Smooth muscle cell (in vitro differentiated cells): ENCODE measurements at regions not wholly inside any gene's neighbourhood (a gene's known extent, or its start where the extent isn't known, plus 50 kb on each side); places are given as distances from the start of the nearest gene placed in this dataset.
A peak's percentile ranks its signal among the peaks of the same experiment; 100 is the strongest.

Source experiments
- DNase-seq: peaks from one replicate; lab custom pipeline; 2025; ENCODE audit not compliant: unreplicated experiment; lab: John Stamatoyannopoulos, UW
- H2AFZ ChIP-seq: fragments of 200-600 bp; sonication (generic); 2 replicates; pipeline ENCODE4 v1.6.0; 2016; ENCODE audit warnings: antibody characterized with exemption, low read depth, mild to moderate bottlenecking
- H3F3A ChIP-seq: fragments of 200-600 bp; sonication (generic); 2 replicates; pipeline ENCODE4 v1.6.0; 2017; ENCODE audit warnings: antibody characterized with exemption, low read depth
- H3K27ac ChIP-seq: fragments of 200-600 bp; sonication (generic); 2 replicates; pipeline ENCODE4 v1.5.1; 2016; ENCODE audit warnings: low read depth, mild to moderate bottlenecking
- H3K27me3 ChIP-seq: fragments of 200-600 bp; sonication (generic); 2 replicates; pipeline ENCODE4 v1.6.1; 2016; ENCODE audit warnings: low read depth, mild to moderate bottlenecking
- H3K36me3 ChIP-seq: fragments of 200-600 bp; sonication (generic); 2 replicates; pipeline ENCODE4 v1.5.1; 2016; ENCODE audit warnings: low read depth
- H3K4me1 ChIP-seq: fragments of 200-600 bp; sonication (generic); 2 replicates; pipeline ENCODE4 v1.5.1; 2016; ENCODE audit warnings: low read depth
- H3K4me2 ChIP-seq: fragments of 200-600 bp; sonication (generic); 2 replicates; pipeline ENCODE4 v1.6.0; 2016; ENCODE audit warnings: mild to moderate bottlenecking
- H3K4me3 ChIP-seq: fragments of 200-600 bp; sonication (generic); 2 replicates; pipeline ENCODE4 v1.5.1; 2016; ENCODE audit warnings: mild to moderate bottlenecking
- H3K79me2 ChIP-seq: fragments of 200-600 bp; sonication (generic); 2 replicates; pipeline ENCODE4 v1.6.0; 2016; ENCODE audit warnings: low read depth, mild to moderate bottlenecking
- H3K9ac ChIP-seq: fragments of 200-600 bp; sonication (generic); 2 replicates; pipeline ENCODE4 v1.6.0; 2016; ENCODE audit warnings: low read depth
- H3K9me3 ChIP-seq: fragments of 200-600 bp; sonication (generic); replicated peaks from 2 replicates; pipeline ENCODE4 v1.5.1; 2016; ENCODE audit warnings: low read depth
- H4K20me1 ChIP-seq: fragments of 200-600 bp; sonication (generic); 2 replicates; pipeline ENCODE4 v1.6.0; 2016; ENCODE audit warnings: low read depth
- WGBS: methylation state at CpG from one replicate; pipeline ENCODE4 v1.1.7; 2016; ENCODE audit warnings: low lambda C conversion rate; 5-methylcytosine and 5-hydroxymethylcytosine counted together
- TF ChIP-seq, protein P1 (sequence below): fragments of 200-600 bp; sonication (generic); IDR thresholded peaks from 2 replicates; pipeline ENCODE4 v1.5.1; 2017; ENCODE audit warnings: borderline replicate concordance, mild to moderate bottlenecking, antibody characterized with exemption; ENCODE audit not compliant: insufficient read depth, poor library complexity, severe bottlenecking

DNA sequence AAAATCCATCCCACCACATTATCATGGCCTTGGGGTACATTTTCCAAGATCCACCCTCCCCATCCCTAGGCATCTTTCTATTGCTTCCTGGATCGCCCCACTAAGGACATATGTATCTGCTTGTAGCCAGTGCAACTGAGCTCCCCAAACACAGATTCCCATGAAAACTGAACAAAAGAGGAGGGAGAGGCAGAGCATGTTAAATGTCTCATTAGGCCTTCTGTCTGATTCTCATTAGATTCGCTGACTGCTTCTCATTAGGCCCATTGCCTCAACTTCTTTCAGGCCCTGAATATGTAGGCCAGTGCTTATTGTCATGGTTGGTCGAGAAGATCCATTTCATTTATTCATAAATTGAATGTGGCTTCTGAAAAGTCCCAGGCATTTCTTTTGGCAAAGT is 698.9 kb downstream of the INHBA start:
- Histone ChIP-seq H2AFZ (no peak overlapping the region), H3K79me2 (no peaks in the 10 kb centered on the region), H3K27ac (no peak overlapping the region), H3K27me3 (no peaks in the 10 kb centered on the region), H3F3A (peaks cover 3% of the 10 kb centered on the region), H3K4me3 (no peak overlapping the region), H3K36me3 (no peaks in the 10 kb centered on the region), H3K9me3 (no peaks in the 10 kb centered on the region), H3K4me1 (no peaks in the 10 kb centered on the region), H4K20me1 (no peaks in the 10 kb centered on the region), H3K4me2 (no peak overlapping the region), H3K9ac (no peak overlapping the region)
- 95% methylated on average over 3 of the region's 3 CpGs for WGBS
- TF ChIP-seq, protein P1, sequence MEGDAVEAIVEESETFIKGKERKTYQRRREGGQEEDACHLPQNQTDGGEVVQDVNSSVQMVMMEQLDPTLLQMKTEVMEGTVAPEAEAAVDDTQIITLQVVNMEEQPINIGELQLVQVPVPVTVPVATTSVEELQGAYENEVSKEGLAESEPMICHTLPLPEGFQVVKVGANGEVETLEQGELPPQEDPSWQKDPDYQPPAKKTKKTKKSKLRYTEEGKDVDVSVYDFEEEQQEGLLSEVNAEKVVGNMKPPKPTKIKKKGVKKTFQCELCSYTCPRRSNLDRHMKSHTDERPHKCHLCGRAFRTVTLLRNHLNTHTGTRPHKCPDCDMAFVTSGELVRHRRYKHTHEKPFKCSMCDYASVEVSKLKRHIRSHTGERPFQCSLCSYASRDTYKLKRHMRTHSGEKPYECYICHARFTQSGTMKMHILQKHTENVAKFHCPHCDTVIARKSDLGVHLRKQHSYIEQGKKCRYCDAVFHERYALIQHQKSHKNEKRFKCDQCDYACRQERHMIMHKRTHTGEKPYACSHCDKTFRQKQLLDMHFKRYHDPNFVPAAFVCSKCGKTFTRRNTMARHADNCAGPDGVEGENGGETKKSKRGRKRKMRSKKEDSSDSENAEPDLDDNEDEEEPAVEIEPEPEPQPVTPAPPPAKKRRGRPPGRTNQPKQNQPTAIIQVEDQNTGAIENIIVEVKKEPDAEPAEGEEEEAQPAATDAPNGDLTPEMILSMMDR: no peak
- no peak for DNase-seq

GRCh38 chr7:41003611-41003940 is 699.3 kb downstream of the INHBA start:
- Histone ChIP-seq H2AFZ (no peak overlapping the region), H3K4me2 (no peak overlapping the region)

DNA sequence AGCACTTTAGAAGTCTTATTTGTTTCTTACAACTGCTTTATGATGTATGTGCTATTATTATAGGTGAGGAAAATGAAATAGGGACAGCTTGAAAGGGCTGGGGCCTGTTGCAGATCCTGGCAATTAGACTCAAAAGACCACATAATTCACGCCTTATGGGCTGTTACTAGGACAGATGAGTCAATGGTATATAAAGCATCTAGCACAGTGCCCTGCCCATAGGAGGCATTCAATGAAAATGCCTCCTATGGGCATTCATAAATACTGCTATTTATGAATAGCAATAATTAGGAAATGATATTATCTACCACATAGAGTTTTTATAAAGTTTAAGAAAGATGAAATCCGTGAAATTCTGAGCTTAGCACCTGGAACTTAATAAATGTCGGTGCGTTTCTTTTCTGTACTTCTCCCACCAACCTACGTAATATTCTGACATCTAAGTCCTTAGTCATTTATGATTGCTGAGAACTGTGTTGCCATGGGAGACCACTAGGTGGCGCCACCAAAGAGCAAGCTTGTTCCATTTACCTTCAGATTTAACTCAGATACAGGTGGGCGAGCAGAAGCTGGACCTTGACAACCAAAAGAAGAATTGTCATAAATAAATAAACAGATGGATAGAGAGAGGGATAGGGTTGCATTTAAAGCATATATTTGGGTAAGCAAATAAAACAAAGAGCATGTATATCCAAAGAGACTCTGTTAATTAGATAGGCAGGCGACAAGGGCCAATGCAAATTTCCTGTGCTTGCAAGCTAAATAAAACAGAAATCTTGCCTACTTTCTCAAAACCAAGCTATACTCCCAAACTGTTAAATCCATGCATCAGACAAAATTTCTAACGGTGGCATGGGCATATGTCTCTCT is 699.9 kb downstream of the INHBA start:
- H2AFZ ChIP-seq: no peak overlapping the region
- 67% methylated on average over 9 of the region's 9 CpGs for WGBS
- TF ChIP-seq, protein P1: peak; percentile 91
- H3K36me3 ChIP-seq: no peaks in the 10 kb centered on the region
- H3K27me3 ChIP-seq: no peaks in the 10 kb centered on the region
- H3K4me3 ChIP-seq: no peak overlapping the region
- no peak overlapping the region for H3K27ac ChIP-seq
- no peak for DNase-seq
- no peaks in the 10 kb centered on the region for H3K4me1 ChIP-seq
- H3K9ac ChIP-seq: no peak overlapping the region
- H3K4me2 ChIP-seq: no peak overlapping the region
- H3K79me2 ChIP-seq: no peaks in the 10 kb centered on the region
- peaks cover 3% of the 10 kb centered on the region for H3F3A ChIP-seq
- no peaks in the 10 kb centered on the region for H4K20me1 ChIP-seq
- H3K9me3 ChIP-seq: no peaks in the 10 kb centered on the region

More at GRCh38 chr7:41003611-41003940, 699.3 kb downstream of the INHBA start:
- H3K79me2 ChIP-seq: no peaks in the 10 kb centered on the region
- H3K27me3 ChIP-seq: no peaks in the 10 kb centered on the region
- no peaks in the 10 kb centered on the region for H3K36me3 ChIP-seq
- no peak overlapping the region for H3K4me3 ChIP-seq
- H3F3A ChIP-seq: peaks cover 3% of the 10 kb centered on the region
- no peak overlapping the region for H3K27ac ChIP-seq
- H3K9me3 ChIP-seq: no peaks in the 10 kb centered on the region
- H3K4me1 ChIP-seq: no peaks in the 10 kb centered on the region
- TF ChIP-seq, protein P1: no peak
- WGBS: 73% methylated on average over 2 of the region's 2 CpGs
- H3K9ac ChIP-seq: no peak overlapping the region
- no peaks in the 10 kb centered on the region for H4K20me1 ChIP-seq
- DNase-seq: no peak

DNA sequence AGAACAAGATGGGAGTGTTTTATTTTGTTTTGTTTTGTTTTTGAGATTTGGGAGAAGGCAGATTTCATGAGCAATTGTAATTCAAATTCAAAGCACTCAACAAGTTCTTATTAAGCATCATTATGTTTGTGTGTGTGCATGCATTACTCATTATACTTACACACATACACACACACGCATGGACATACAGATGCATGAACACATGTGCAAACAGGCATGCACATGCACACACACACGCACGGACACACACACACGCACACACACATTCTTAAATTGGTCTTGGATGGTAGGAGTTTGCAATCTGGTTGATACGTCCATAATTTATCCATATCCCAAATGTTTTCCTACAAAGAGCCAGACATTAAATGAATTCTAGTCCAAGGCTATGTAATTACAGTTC is 702.8 kb downstream of the INHBA start:
- Histone ChIP-seq H3K79me2 (no peaks in the 10 kb centered on the region), H3K4me1 (no peaks in the 10 kb centered on the region), H3F3A (no peaks in the 10 kb centered on the region), H3K4me3 (no peak overlapping the region), H3K9me3 (no peaks in the 10 kb centered on the region), H3K36me3 (no peaks in the 10 kb centered on the region), H3K27ac (no peak overlapping the region), H4K20me1 (no peaks in the 10 kb centered on the region), H3K9ac (no peak overlapping the region), H3K27me3 (no peaks in the 10 kb centered on the region), H2AFZ (no peak overlapping the region), H3K4me2 (no peak overlapping the region)
- WGBS: 94% methylated on average over 5 of the region's 5 CpGs
- no peak for DNase-seq
- TF ChIP-seq, protein P1: no peak
